Activated T-cell treated with anti-CD3 and anti-CD28 coated beads for 24 hours (primary cell): ENCODE measurements at regions not wholly inside any gene's neighbourhood (a gene's known extent, or its start where the extent isn't known, plus 50 kb on each side); places are given as distances from the start of the nearest gene placed in this dataset.

Source experiments
- DNase-seq: peaks from one replicate; pipeline ENCODE4 v3.0.0-alpha.2; 2020; ENCODE audit warnings: low read depth

- no peak for DNase-seq
Measured at GRCh38 chr11:38282718-38283117, 1684.7 kb upstream of the RAG2 start.

GRCh38 chr11:38278457-38279141 lies 1680.6 kb upstream of the RAG2 start:
- no peak for DNase-seq

- DNase-seq, result no peak
Measured at GRCh38 chr11:38274031-38274430, 1676.0 kb upstream of the RAG2 start.

- no peak for DNase-seq
Measured at GRCh38 chr11:38272376-38272775, 1674.3 kb upstream of the RAG2 start.

GRCh38 chr11:38266691-38267090 lies 1668.7 kb upstream of the RAG2 start:
- DNase-seq, result no peak

- no peak for DNase-seq
Measured at GRCh38 chr11:38256436-38256835, 1658.4 kb upstream of the RAG2 start.

GRCh38 chr11:38254913-38255312 lies 1656.9 kb upstream of the RAG2 start:
- DNase-seq, result no peak

- no peak for DNase-seq
Measured at GRCh38 chr11:38252620-38253019, 1654.6 kb upstream of the RAG2 start.

GRCh38 chr11:38246451-38246850 lies 1648.4 kb upstream of the RAG2 start:
- DNase-seq, result no peak

- no peak for DNase-seq
Measured at GRCh38 chr11:38226684-38227083, 1628.6 kb upstream of the RAG2 start.

- DNase-seq, result no peak
Measured at GRCh38 chr11:38221295-38221694, 1623.3 kb upstream of the RAG2 start.

- no peak for DNase-seq
Measured at GRCh38 chr11:38219636-38220035, 1621.6 kb upstream of the RAG2 start.

- DNase-seq, result no peak
Measured at GRCh38 chr11:38208951-38209350, 1610.9 kb upstream of the RAG2 start.

GRCh38 chr11:38206663-38207062 lies 1608.6 kb upstream of the RAG2 start:
- DNase-seq, result no peak

- no peak for DNase-seq
Measured at GRCh38 chr11:38191101-38191500, 1593.1 kb upstream of the RAG2 start.

GRCh38 chr11:38182126-38182866 lies 1584.3 kb upstream of the RAG2 start:
- no peak for DNase-seq

- DNase-seq, result no peak
Measured at GRCh38 chr11:38176686-38177322, 1578.8 kb upstream of the RAG2 start.

GRCh38 chr11:38173676-38174075 lies 1575.6 kb upstream of the RAG2 start:
- no peak for DNase-seq

- DNase-seq, result no peak
Measured at GRCh38 chr11:38169286-38169685, 1571.2 kb upstream of the RAG2 start.

- no peak for DNase-seq
Measured at GRCh38 chr11:38163526-38163925, 1565.5 kb upstream of the RAG2 start.

- DNase-seq, result no peak
Measured at GRCh38 chr11:38160433-38160832, 1562.4 kb upstream of the RAG2 start.

- no peak for DNase-seq
Measured at GRCh38 chr11:38159038-38159437, 1561.0 kb upstream of the RAG2 start.

GRCh38 chr11:38156495-38157146 lies 1558.6 kb upstream of the RAG2 start:
- DNase-seq, result no peak
